PC-9 (cell line): ENCODE measurements at regions not wholly inside any gene's neighbourhood (a gene's known extent, or its start where the extent isn't known, plus 50 kb on each side); places are given as distances from the start of the nearest gene placed in this dataset.

Source experiments
- BruUV-seq: library from RNA; stranded (reverse); fragments of 400-500 nt; replicated peaks from 2 replicates; lab custom pipeline; 2021; lab: Mats Ljungman, UMichigan
- CTCF ChIA-PET: fragments of 300-600 bp; sonication (Branson Sonifier 250); formaldehyde crosslinking; loops from one replicate; lab custom pipeline; 2022; ENCODE audit warnings: antibody characterized with exemption; lab: Charles Lee
- POLR2A ChIA-PET: fragments of 300-600 bp; sonication (Branson Sonifier 250); formaldehyde crosslinking; loops from one replicate; lab custom pipeline; 2022; ENCODE audit warnings: antibody characterized with exemption; ENCODE audit not compliant: unreplicated experiment; lab: Charles Lee
- DNase-seq, 2 experiments: peaks; one replicate each; pipeline versions ENCODE4 v3.0.0 to v3.0.0-alpha.2; 2015 to 2022; ENCODE audit warnings: mixed read lengths in 1 of 2
- H2AFZ ChIP-seq: fragments of 200-600 bp; sonication (generic); 2 replicates; pipeline ENCODE4 v1.8.1; 2017; ENCODE audit warnings: antibody characterized with exemption
- H3F3A ChIP-seq: fragments of 200-600 bp; sonication (generic); 2 replicates; pipeline ENCODE4 v1.8.1; 2017; ENCODE audit warnings: antibody characterized with exemption, mild to moderate bottlenecking, low read depth; ENCODE audit not compliant: insufficient read depth
- H3K27ac ChIP-seq: fragments of 200-600 bp; sonication (generic); 2 replicates; pipeline ENCODE4 v1.6.1; 2016; ENCODE audit warnings: mixed run types
- H3K27me3 ChIP-seq: fragments of 200-600 bp; sonication (generic); 2 replicates; pipeline ENCODE4 v1.6.1; 2016; ENCODE audit warnings: low read depth, mixed run types; ENCODE audit not compliant: insufficient read depth
- H3K36me3 ChIP-seq: fragments of 200-600 bp; sonication (generic); 2 replicates; pipeline ENCODE4 v1.6.1; 2016; ENCODE audit warnings: low read depth, mixed run types
- H3K4me1 ChIP-seq: fragments of 200-600 bp; sonication (generic); replicated peaks from 2 replicates; pipeline ENCODE4 v1.6.1; 2016; ENCODE audit warnings: mixed run types; ENCODE audit not compliant: insufficient read depth
- H3K4me2 ChIP-seq: fragments of 200-600 bp; sonication (generic); 2 replicates; pipeline ENCODE4 v1.6.1; 2017; ENCODE audit warnings: mixed run types
- H3K4me3 ChIP-seq: fragments of 200-600 bp; sonication (generic); 2 replicates; pipeline ENCODE4 v1.6.1; 2016; ENCODE audit warnings: mixed run types
- H3K79me2 ChIP-seq: fragments of 200-600 bp; sonication (generic); 2 replicates; pipeline ENCODE4 v1.6.1; 2017; ENCODE audit warnings: low read depth, mixed run types
- H3K9me2 ChIP-seq: fragments of 200-600 bp; sonication (generic); 2 replicates; pipeline ENCODE4 v1.8.1; 2017; ENCODE audit warnings: mild to moderate bottlenecking; ENCODE audit not compliant: insufficient read depth
- H3K9me3 ChIP-seq: fragments of 200-600 bp; sonication (generic); 2 replicates; pipeline ENCODE4 v1.8.1; 2016; ENCODE audit warnings: low read depth; ENCODE audit not compliant: insufficient read depth
- H4K20me1 ChIP-seq: fragments of 200-600 bp; sonication (generic); 2 replicates; pipeline ENCODE4 v1.8.1; 2017; ENCODE audit not compliant: insufficient read depth
- CTCF ChIP-seq: fragments of 200-600 bp; sonication (generic); conservative IDR thresholded peaks from 2 replicates; pipeline ENCODE4 v1.6.1; 2017; ENCODE audit warnings: mixed run types, antibody characterized with exemption, mild to moderate bottlenecking, moderate library complexity
- EZH2 ChIP-seq: fragments of 200-600 bp; sonication (generic); IDR thresholded peaks from 2 replicates; pipeline ENCODE4 v1.8.0; 2017; ENCODE audit warnings: antibody characterized with exemption, low read depth
- intact Hi-C: fragments of 100-400 bp; cut with micrococcal nuclease; formaldehyde crosslinking; loops from one replicate; pipeline ENCODE4 v1.10.0; 2022; ENCODE audit not compliant: unreplicated experiment

GRCh38 chr11:15901054-15901453 is 455.3 kb downstream of the SOX6 start:
- Histone ChIP-seq H3K4me1 (peaks cover 34% of the 10 kb centered on the region), H3K4me2 (no peak overlapping the region), H3K27me3 (no peaks in the 10 kb centered on the region), H2AFZ (no peak overlapping the region), H3K79me2 (no peaks in the 10 kb centered on the region), H3K27ac (no peak overlapping the region), H3K9me2 (no peaks in the 10 kb centered on the region), H4K20me1 (no peaks in the 10 kb centered on the region), H3F3A (peaks cover 8% of the 10 kb centered on the region; the same call in 1 of the 2 replicates), H3K4me3 (no peak overlapping the region), H3K9me3 (no peaks in the 10 kb centered on the region), H3K36me3 (no peaks in the 10 kb centered on the region)
- CTCF ChIA-PET: no interaction called here
- intact Hi-C loops: loop anchor here (5.0 kb wide), 1 partner anchor 249 kb away; no protein-coding TSS in a partner anchor
- POLR2A ChIA-PET: interaction anchor here (0.5 kb wide), 1 partner anchor 1525 kb away, joined by 3 read pairs; no protein-coding TSS in a partner anchor
- no peak for TF ChIP-seq CTCF
- no peak for TF ChIP-seq EZH2
- no peak for DNase-seq
- BruUV-seq: no TSS peak

- Histone ChIP-seq H3K36me3 (no peaks in the 10 kb centered on the region), H3F3A (peaks cover 8% of the 10 kb centered on the region; the same call in 1 of the 2 replicates), H2AFZ (no peak overlapping the region), H3K9me3 (no peaks in the 10 kb centered on the region), H3K27me3 (no peaks in the 10 kb centered on the region), H3K4me2 (no peak overlapping the region), H3K9me2 (no peaks in the 10 kb centered on the region), H3K4me3 (no peak overlapping the region), H3K4me1 (peaks cover 34% of the 10 kb centered on the region), H4K20me1 (no peaks in the 10 kb centered on the region), H3K79me2 (no peaks in the 10 kb centered on the region), H3K27ac (no peak overlapping the region)
- CTCF ChIA-PET: no interaction called here
- POLR2A ChIA-PET: no interaction called here
- intact Hi-C loops: loop anchor here (5.0 kb wide), 1 partner anchor 249 kb away; no protein-coding TSS in a partner anchor
- peak in 1 of 2 experiments; percentile 46 for DNase-seq
- no TSS peak for BruUV-seq
- TF ChIP-seq CTCF: no peak
- no peak for TF ChIP-seq EZH2
Observed at GRCh38 chr11:15901790-15902189, 454.6 kb downstream of the SOX6 start.

GRCh38 chr11:15903246-15903645 is 453.1 kb downstream of the SOX6 start:
- H3K9me3 ChIP-seq: no peaks in the 10 kb centered on the region
- H3K27ac ChIP-seq: no peak overlapping the region
- H4K20me1 ChIP-seq: no peaks in the 10 kb centered on the region
- no peaks in the 10 kb centered on the region for H3K9me2 ChIP-seq
- H3K79me2 ChIP-seq: no peaks in the 10 kb centered on the region
- no peaks in the 10 kb centered on the region for H3K27me3 ChIP-seq
- intact Hi-C loops: loop anchor here (5.0 kb wide), 1 partner anchor 251 kb away; no protein-coding TSS in a partner anchor
- TF ChIP-seq EZH2: no peak
- no peak for TF ChIP-seq CTCF
- H3K4me3 ChIP-seq: no peak overlapping the region
- DNase-seq: peak; percentile 48 to 49
- H3K4me1 ChIP-seq: peaks cover 20% of the 10 kb centered on the region
- POLR2A ChIA-PET: no interaction called here
- CTCF ChIA-PET: no interaction called here
- H3K4me2 ChIP-seq: no peak overlapping the region
- H3F3A ChIP-seq: no peaks in the 10 kb centered on the region
- H2AFZ ChIP-seq: no peak overlapping the region
- H3K36me3 ChIP-seq: no peaks in the 10 kb centered on the region
- BruUV-seq: no TSS peak
